MCF 10A (cell line): ENCODE measurements at regions not wholly inside any gene's neighbourhood (a gene's known extent, or its start where the extent isn't known, plus 50 kb on each side); places are given as distances from the start of the nearest gene placed in this dataset.

Experiments used
- BruUV-seq: library from RNA; stranded (reverse); fragments of 400-500 nt; replicated peaks from 2 replicates; lab custom pipeline; 2021; lab: Mats Ljungman, UMichigan
- CTCF ChIA-PET: fragments of 300-600 bp; sonication (Branson Sonifier 250); formaldehyde crosslinking; extraction: SDS; loops from one replicate; lab custom pipeline; 2021; ENCODE audit warnings: antibody characterized with exemption, inconsistent platforms; lab: Yijun Ruan, JAX
- POLR2A ChIA-PET: fragments of 300-600, 350-650 bp; sonication (Branson Sonifier 250); formaldehyde crosslinking; extraction: SDS; loops from one replicate; lab custom pipeline; 2020; ENCODE audit warnings: antibody characterized with exemption, inconsistent platforms; lab: Yijun Ruan, JAX
- DNase-seq: peaks from one replicate; pipeline ENCODE4 v3.0.0-alpha.2; 2018; ENCODE audit not compliant: unreplicated experiment
- H3K27ac Mint-ChIP-seq: one replicate; pipeline ENCODE4 v1.8.0; 2022; ENCODE audit warnings: mild to moderate bottlenecking, low read depth, mixed read lengths; ENCODE audit not compliant: unreplicated experiment
- H3K27me3 Mint-ChIP-seq: one replicate; pipeline ENCODE4 v1.8.0; 2022; ENCODE audit warnings: mixed read lengths; ENCODE audit not compliant: insufficient read depth, unreplicated experiment
- H3K36me3 Mint-ChIP-seq: one replicate; pipeline ENCODE4 v1.8.0; 2022; ENCODE audit warnings: mild to moderate bottlenecking, moderate library complexity, mixed read lengths; ENCODE audit not compliant: insufficient read depth, unreplicated experiment
- H3K4me1 Mint-ChIP-seq: one replicate; pipeline ENCODE4 v1.8.0; 2022; ENCODE audit warnings: mixed read lengths; ENCODE audit not compliant: insufficient read depth, unreplicated experiment
- H3K4me3 Mint-ChIP-seq: one replicate; pipeline ENCODE4 v1.8.0; 2022; ENCODE audit warnings: mild to moderate bottlenecking, moderate library complexity, mixed read lengths; ENCODE audit not compliant: unreplicated experiment
- H3K9me3 Mint-ChIP-seq: one replicate; pipeline ENCODE4 v1.8.0; 2022; ENCODE audit warnings: mixed read lengths; ENCODE audit not compliant: unreplicated experiment
- intact Hi-C: fragments of 100-400 bp; cut with micrococcal nuclease; formaldehyde crosslinking; loops from 2 replicates; pipeline ENCODE4 v1.14.1; 2022
- TF ChIP-seq, protein P1 (sequence below): fragments of 200-600 bp; IDR thresholded peaks from one replicate; pipeline ENCODE4 v1.8.0; 2022; ENCODE audit warnings: antibody characterized with exemption, mild to moderate bottlenecking; ENCODE audit not compliant: unreplicated experiment

- Mint-ChIP-seq H3K27ac (no peak overlapping the region), H3K27me3 (peaks cover 40% of the 10 kb centered on the region), H3K9me3 (peaks cover 1% of the 10 kb centered on the region), H3K4me3 (no peak overlapping the region), H3K36me3 (no peaks in the 10 kb centered on the region), H3K4me1 (no peaks in the 10 kb centered on the region)
- ChIA-PET POLR2A (interaction anchor here (1.1 kb wide), 1 partner anchor 55 kb away, joined by 3 read pairs; the partner anchor contains the start of gene ACTL6A), CTCF (interaction anchor here (0.5 kb wide), 1 partner anchor 132 kb away, joined by 3 read pairs; no protein-coding TSS in a partner anchor)
- BruUV-seq = no TSS peak
- TF ChIP-seq, protein P1, sequence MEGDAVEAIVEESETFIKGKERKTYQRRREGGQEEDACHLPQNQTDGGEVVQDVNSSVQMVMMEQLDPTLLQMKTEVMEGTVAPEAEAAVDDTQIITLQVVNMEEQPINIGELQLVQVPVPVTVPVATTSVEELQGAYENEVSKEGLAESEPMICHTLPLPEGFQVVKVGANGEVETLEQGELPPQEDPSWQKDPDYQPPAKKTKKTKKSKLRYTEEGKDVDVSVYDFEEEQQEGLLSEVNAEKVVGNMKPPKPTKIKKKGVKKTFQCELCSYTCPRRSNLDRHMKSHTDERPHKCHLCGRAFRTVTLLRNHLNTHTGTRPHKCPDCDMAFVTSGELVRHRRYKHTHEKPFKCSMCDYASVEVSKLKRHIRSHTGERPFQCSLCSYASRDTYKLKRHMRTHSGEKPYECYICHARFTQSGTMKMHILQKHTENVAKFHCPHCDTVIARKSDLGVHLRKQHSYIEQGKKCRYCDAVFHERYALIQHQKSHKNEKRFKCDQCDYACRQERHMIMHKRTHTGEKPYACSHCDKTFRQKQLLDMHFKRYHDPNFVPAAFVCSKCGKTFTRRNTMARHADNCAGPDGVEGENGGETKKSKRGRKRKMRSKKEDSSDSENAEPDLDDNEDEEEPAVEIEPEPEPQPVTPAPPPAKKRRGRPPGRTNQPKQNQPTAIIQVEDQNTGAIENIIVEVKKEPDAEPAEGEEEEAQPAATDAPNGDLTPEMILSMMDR = no peak
- no peak for DNase-seq
- intact Hi-C loops = no loop called here
These were observed 55.5 kb upstream of the GNB4 start for GRCh38 chr3:179506792-179507191.

DNA sequence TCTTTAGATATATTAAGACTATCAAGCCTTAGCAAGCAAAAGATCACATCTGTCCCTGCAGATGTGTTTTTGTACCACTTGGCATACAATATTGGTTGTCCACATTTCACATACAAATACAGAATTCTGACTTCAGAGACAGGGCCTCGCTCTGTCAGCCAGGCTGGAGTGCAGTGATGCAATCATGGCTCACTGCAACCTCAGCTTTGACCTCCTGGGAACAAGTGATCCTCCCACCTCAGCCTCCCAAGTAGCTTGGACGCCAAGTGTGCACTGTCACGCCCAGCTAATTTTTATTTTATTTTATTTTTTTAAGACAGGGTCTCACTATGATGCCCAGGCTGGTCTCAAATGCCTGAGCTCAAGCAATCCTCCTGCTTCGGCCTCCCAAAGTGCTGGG, 53.0 kb upstream of the ACTL6A start:
- Mint-ChIP-seq H3K4me1 (no peaks in the 10 kb centered on the region), H3K4me3 (no peak overlapping the region), H3K36me3 (no peaks in the 10 kb centered on the region), H3K27ac (no peak overlapping the region), H3K9me3 (no peaks in the 10 kb centered on the region), H3K27me3 (peaks cover 34% of the 10 kb centered on the region)
- intact Hi-C loops = no loop called here
- POLR2A ChIA-PET = interaction anchor here (0.7 kb wide), 1 partner anchor 28 kb away, joined by 6 read pairs; no protein-coding TSS in a partner anchor
- TF ChIP-seq, protein P1 = no peak
- no TSS peak for BruUV-seq
- no peak for DNase-seq
- CTCF ChIA-PET = no interaction called here

- Mint-ChIP-seq H3K4me3 (no peak overlapping the region), H3K4me1 (no peaks in the 10 kb centered on the region), H3K36me3 (no peaks in the 10 kb centered on the region), H3K27me3 (peaks cover 26% of the 10 kb centered on the region), H3K27ac (no peak overlapping the region), H3K9me3 (no peaks in the 10 kb centered on the region)
- TF ChIP-seq, protein P1 = no peak
- intact Hi-C loops = no loop called here
- POLR2A ChIA-PET = no interaction called here
- CTCF ChIA-PET = interaction anchor here (0.8 kb wide), 1 partner anchor 96 kb away, joined by 3 read pairs; no protein-coding TSS in a partner anchor
- BruUV-seq = no TSS peak
- no peak for DNase-seq
These were observed 52.2 kb upstream of the ACTL6A start for GRCh38 chr3:179510496-179510895.

DNA sequence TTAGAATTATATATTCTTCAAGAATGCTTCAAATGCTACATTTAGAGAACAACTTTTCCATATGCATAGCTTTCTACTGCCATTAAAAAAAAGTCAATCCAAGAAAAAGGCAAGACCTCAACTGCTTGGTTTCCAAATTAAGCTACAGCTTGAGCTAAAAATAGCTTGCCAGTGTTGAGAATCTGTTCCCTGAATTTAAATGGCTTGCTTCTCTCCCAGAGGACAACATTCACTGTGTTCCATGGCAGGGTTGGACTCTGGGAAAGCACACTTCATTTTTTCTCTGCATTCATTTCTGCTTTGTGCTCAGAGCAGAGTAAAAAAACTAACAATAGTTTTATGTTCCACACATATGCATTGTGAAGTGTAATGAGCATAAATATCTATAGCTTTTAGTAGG, 50.3 kb upstream of the ACTL6A start:
- Mint-ChIP-seq H3K27me3 (peaks cover 8% of the 10 kb centered on the region), H3K36me3 (no peaks in the 10 kb centered on the region), H3K9me3 (peaks cover 3% of the 10 kb centered on the region), H3K4me1 (no peaks in the 10 kb centered on the region), H3K4me3 (no peak overlapping the region), H3K27ac (no peak overlapping the region)
- CTCF ChIA-PET = interaction anchor here (0.5 kb wide), 1 partner anchor 93 kb away, joined by 3 read pairs; no protein-coding TSS in a partner anchor
- TF ChIP-seq, protein P1 = no peak
- intact Hi-C loops = no loop called here
- POLR2A ChIA-PET = interaction anchor here (0.9 kb wide), 1 partner anchor 36 kb away, joined by 3 read pairs; no protein-coding TSS in a partner anchor
- DNase-seq = no peak
- no TSS peak for BruUV-seq
